HL-60 (cell line): ENCODE measurements at regions not wholly inside any gene's neighbourhood (a gene's known extent, or its start where the extent isn't known, plus 50 kb on each side); places are given as distances from the start of the nearest gene placed in this dataset.

Experiments
- DNase-seq, 2 experiments: peaks; one replicate each; pipeline ENCODE4 v3.0.0-alpha.2; 2010 to 2020; ENCODE audit warnings: low read depth in 1 of 2, low spot score in 1 of 2
- H3K27ac ChIP-seq: fragments of 250-450 bp; sonication (Bioruptor Pico); replicated peaks from 2 replicates; pipeline ENCODE4 v1.5.1; 2020; ENCODE audit warnings: mild to moderate bottlenecking, moderate library complexity
- H3K27me3 ChIP-seq: fragments of 250-450 bp; sonication (Bioruptor Pico); 2 replicates; pipeline ENCODE4 v1.5.1; 2021; ENCODE audit warnings: mild to moderate bottlenecking, moderate library complexity; ENCODE audit not compliant: insufficient read depth, poor library complexity, severe bottlenecking
- H3K4me3 ChIP-seq: replicated peaks from 2 replicates; pipeline ENCODE4 v1.5.1; 2011; ENCODE audit warnings: mild to moderate bottlenecking, control low read depth, low read length; ENCODE audit not compliant: insufficient read depth
- GABPA ChIP-seq: IDR thresholded peaks from 2 replicates; pipeline ENCODE4 v1.6.1; 2012; ENCODE audit warnings: low read depth
- POLR2AphosphoS5 ChIP-seq: IDR thresholded peaks from 2 replicates; pipeline ENCODE4 v1.6.1; 2012; ENCODE audit warnings: low read depth
- SPI1 ChIP-seq: IDR thresholded peaks from 2 replicates; pipeline ENCODE4 v1.6.1; 2012; ENCODE audit warnings: low read depth, mild to moderate bottlenecking, borderline replicate concordance
- TF ChIP-seq, protein P1 (sequence below): IDR thresholded peaks from 2 replicates; pipeline ENCODE4 v1.6.1; 2012; ENCODE audit warnings: low read depth; ENCODE audit not compliant: insufficient replicate concordance
- TF ChIP-seq, protein P2 (sequence below): IDR thresholded peaks from one replicate; pipeline ENCODE4 v1.5.1; 2011; ENCODE audit warnings: low read length, control low read depth, inconsistent platforms; ENCODE audit not compliant: insufficient read depth

DNA sequence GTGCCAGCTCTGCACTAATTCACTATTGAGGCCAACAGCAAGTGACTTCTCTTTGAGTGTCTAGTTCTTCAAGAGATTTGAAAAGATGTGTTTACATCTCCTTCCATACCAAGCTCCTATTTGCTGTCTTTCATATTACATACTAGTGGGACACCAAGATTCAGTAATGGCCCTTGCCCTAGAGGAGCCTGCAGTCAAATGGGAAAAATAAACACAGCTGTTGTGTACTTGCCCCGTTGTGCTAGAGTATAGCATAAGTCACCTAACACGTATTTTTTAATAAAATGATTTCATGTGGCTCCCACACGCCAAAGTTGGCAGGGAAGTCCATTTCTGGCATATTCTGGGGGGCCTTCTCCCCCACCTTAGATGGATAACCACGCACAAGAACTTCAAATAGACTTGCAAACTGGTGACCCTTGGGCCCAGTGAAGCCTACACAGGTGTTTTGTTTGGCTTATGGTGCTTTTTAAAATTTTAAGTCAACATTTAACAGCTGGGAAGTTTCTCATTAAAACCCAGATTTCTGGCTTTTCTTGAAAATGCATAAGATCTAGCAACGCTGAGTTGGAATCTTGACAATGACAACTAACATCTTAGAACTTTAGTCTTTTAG, 95.3 kb upstream of the LPP start:
- TF ChIP-seq, protein P1, sequence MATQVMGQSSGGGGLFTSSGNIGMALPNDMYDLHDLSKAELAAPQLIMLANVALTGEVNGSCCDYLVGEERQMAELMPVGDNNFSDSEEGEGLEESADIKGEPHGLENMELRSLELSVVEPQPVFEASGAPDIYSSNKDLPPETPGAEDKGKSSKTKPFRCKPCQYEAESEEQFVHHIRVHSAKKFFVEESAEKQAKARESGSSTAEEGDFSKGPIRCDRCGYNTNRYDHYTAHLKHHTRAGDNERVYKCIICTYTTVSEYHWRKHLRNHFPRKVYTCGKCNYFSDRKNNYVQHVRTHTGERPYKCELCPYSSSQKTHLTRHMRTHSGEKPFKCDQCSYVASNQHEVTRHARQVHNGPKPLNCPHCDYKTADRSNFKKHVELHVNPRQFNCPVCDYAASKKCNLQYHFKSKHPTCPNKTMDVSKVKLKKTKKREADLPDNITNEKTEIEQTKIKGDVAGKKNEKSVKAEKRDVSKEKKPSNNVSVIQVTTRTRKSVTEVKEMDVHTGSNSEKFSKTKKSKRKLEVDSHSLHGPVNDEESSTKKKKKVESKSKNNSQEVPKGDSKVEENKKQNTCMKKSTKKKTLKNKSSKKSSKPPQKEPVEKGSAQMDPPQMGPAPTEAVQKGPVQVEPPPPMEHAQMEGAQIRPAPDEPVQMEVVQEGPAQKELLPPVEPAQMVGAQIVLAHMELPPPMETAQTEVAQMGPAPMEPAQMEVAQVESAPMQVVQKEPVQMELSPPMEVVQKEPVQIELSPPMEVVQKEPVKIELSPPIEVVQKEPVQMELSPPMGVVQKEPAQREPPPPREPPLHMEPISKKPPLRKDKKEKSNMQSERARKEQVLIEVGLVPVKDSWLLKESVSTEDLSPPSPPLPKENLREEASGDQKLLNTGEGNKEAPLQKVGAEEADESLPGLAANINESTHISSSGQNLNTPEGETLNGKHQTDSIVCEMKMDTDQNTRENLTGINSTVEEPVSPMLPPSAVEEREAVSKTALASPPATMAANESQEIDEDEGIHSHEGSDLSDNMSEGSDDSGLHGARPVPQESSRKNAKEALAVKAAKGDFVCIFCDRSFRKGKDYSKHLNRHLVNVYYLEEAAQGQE, result no peak
- no peak for TF ChIP-seq POLR2AphosphoS5
- TF ChIP-seq, protein P2, sequence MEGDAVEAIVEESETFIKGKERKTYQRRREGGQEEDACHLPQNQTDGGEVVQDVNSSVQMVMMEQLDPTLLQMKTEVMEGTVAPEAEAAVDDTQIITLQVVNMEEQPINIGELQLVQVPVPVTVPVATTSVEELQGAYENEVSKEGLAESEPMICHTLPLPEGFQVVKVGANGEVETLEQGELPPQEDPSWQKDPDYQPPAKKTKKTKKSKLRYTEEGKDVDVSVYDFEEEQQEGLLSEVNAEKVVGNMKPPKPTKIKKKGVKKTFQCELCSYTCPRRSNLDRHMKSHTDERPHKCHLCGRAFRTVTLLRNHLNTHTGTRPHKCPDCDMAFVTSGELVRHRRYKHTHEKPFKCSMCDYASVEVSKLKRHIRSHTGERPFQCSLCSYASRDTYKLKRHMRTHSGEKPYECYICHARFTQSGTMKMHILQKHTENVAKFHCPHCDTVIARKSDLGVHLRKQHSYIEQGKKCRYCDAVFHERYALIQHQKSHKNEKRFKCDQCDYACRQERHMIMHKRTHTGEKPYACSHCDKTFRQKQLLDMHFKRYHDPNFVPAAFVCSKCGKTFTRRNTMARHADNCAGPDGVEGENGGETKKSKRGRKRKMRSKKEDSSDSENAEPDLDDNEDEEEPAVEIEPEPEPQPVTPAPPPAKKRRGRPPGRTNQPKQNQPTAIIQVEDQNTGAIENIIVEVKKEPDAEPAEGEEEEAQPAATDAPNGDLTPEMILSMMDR, result no peak
- TF ChIP-seq GABPA, result no peak
- TF ChIP-seq SPI1, result no peak
- no peak overlapping the region for H3K4me3 ChIP-seq
- no peaks in the 10 kb centered on the region for H3K27me3 ChIP-seq
- no peak overlapping the region for H3K27ac ChIP-seq
- DNase-seq, result no peak

DNA sequence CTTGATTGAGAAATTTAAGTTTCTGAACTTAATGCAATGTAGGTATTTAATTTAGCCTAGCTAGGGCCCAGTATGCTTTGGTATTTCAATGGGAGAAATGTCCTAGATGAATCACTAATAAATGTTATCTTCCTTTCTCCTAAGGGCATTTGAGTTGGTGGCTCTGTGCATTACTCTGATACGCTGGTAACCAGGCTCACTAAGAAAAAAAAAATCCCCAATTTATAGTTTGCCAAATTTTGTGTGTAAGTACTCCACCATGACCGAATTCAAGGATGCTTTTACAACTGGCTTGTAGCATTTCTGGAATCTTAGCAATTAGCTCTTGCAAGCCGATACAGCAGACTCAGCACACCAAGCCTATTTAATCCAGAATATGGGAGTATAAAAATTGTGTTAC, 94.6 kb upstream of the LPP start:
- no peaks in the 10 kb centered on the region for H3K27me3 ChIP-seq
- TF ChIP-seq SPI1, result no peak
- TF ChIP-seq, protein P1, result no peak
- H3K4me3 ChIP-seq, result no peak overlapping the region
- DNase-seq, result no peak
- H3K27ac ChIP-seq, result no peak overlapping the region

DNA sequence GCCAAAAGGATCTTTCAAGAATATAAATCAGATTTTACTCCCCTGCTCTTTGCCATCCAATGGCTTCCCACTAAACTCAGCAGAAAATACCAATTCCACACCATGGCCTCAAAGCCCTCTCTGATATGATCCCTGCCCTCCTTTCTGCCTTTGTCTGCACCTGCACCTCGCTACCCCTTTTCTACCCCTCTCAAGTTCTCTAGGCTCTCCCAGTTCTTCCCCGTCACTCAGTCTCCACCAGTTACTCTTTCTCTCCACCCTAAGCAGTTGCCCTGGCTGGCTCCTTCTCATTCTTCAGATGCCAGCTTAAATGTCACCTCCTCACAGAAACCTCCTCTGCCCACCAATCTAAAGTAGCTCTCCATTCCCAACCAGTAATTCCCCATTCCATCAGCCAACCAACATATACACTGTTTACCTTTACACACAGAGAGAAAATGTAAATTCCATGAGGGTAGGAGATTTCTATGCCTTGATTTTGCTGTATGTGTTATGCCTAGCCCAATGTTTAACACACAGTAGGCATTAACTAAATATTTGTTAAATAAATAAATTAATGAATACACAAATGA, 93.6 kb upstream of the LPP start:
- Histone ChIP-seq H3K27ac (no peak overlapping the region), H3K27me3 (no peaks in the 10 kb centered on the region), H3K4me3 (no peak overlapping the region)
- DNase-seq, result no peak
- TF ChIP-seq, protein P1, result no peak
- TF ChIP-seq SPI1, result no peak
- TF ChIP-seq POLR2AphosphoS5, result no peak
- TF ChIP-seq GABPA, result no peak

DNA sequence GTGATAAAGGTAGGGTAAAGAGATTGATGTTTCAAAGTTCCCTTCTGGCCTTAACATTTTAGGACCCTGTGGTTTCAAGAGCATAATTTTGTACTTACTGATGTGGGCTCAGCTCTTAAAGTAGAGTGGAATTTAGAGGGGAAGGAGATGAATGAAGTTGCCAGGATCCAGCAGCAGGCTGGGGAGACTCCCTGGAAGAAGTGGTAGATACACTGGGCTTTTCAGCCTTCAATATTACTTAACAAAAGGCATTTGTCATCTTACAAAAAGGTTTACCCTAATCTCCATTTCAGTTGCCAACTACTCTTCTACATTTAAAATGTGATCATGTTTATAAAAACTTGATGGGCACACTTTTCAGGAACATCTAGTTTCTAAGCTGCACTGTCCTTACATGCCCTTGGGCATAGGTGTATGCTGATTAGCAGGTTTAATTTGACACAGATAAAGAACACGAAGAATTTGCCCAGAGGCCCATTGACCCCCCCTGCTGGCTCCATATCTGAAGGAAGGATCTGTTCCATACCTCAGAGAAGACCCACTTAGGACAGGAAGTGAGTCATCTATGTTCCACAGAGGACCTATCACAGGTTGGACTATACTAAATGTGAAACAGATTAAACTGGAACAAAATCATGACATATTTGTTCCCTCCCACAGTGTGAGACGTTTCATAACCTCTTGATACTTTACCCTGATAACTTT, 93.0 kb upstream of the LPP start:
- no peak overlapping the region for H3K4me3 ChIP-seq
- no peak overlapping the region for H3K27ac ChIP-seq
- no peaks in the 10 kb centered on the region for H3K27me3 ChIP-seq
- TF ChIP-seq, protein P2, result no peak
- DNase-seq, result peak; percentile 31 to 39
